ENCODE measurements at regions not wholly inside any gene's neighbourhood (a gene's known extent, or its start where the extent isn't known, plus 50 kb on each side); places are given as distances from the start of the nearest gene placed in this dataset.
A peak's percentile ranks its signal among the peaks of the same experiment; 100 is the strongest.
"Not testable (repeated sequence)": the region's sequence is repeated elsewhere in the genome, so short reads cannot be mapped to it uniquely, and the experiment has no call there.

GRCh38 chr1:224529844-224530243 lies 86.3 kb upstream of the CNIH3 start:
- DNase-seq (ENCODE audit: low read depth in 1 of 2, low spot score in 1 of 2): no peak

- DNase-seq (ENCODE audit: low read depth in 1 of 2, low spot score in 1 of 2): no peak
These were observed 82.6 kb upstream of the CNIH3 start for GRCh38 chr1:224533517-224533916.

GRCh38 chr1:224534731-224535130 lies 81.4 kb upstream of the CNIH3 start:
- DNase-seq (ENCODE audit: low read depth in 1 of 2, low spot score in 1 of 2): no peak

- DNase-seq (ENCODE audit: low read depth in 1 of 2, low spot score in 1 of 2): no peak
These were observed 80.5 kb upstream of the CNIH3 start for GRCh38 chr1:224535641-224536040.

GRCh38 chr1:224539971-224540370 lies 76.1 kb upstream of the CNIH3 start:
- DNase-seq (ENCODE audit: low read depth in 1 of 2, low spot score in 1 of 2): no peak

GRCh38 chr1:224540535-224540934 lies 75.6 kb upstream of the CNIH3 start:
- DNase-seq (ENCODE audit: low read depth in 1 of 2, low spot score in 1 of 2): no peak

GRCh38 chr1:224541072-224541790 lies 74.9 kb upstream of the CNIH3 start:
- no peak for DNase-seq (ENCODE audit: low read depth in 1 of 2, low spot score in 1 of 2)

- DNase-seq (ENCODE audit: low read depth in 1 of 2, low spot score in 1 of 2): no peak
These were observed 74.1 kb upstream of the CNIH3 start for GRCh38 chr1:224541901-224542630.

- peak in 1 of 2 donors; percentile 27 for DNase-seq (ENCODE audit: low read depth in 1 of 2, low spot score in 1 of 2)
These were observed 73.2 kb upstream of the CNIH3 start for GRCh38 chr1:224542783-224543440.

GRCh38 chr1:224543453-224543852 lies 72.7 kb upstream of the CNIH3 start:
- DNase-seq (ENCODE audit: low read depth in 1 of 2, low spot score in 1 of 2): no peak

- no peak for DNase-seq (ENCODE audit: low read depth in 1 of 2, low spot score in 1 of 2)
These were observed 71.6 kb upstream of the CNIH3 start for GRCh38 chr1:224544346-224545110.

GRCh38 chr1:224545571-224545970 lies 70.5 kb upstream of the CNIH3 start:
- no peak for DNase-seq (ENCODE audit: low read depth in 1 of 2, low spot score in 1 of 2)

- no peak for DNase-seq (ENCODE audit: low read depth in 1 of 2, low spot score in 1 of 2)
These were observed 67.4 kb upstream of the CNIH3 start for GRCh38 chr1:224548676-224549075.

- not testable (repeated sequence) for DNase-seq (ENCODE audit: low read depth in 1 of 2, low spot score in 1 of 2)
These were observed 64.9 kb upstream of the CNIH3 start for GRCh38 chr1:224551189-224551588.

- no peak for DNase-seq (ENCODE audit: low read depth in 1 of 2, low spot score in 1 of 2)
These were observed 62.1 kb upstream of the CNIH3 start for GRCh38 chr1:224554056-224554455.

GRCh38 chr1:224554620-224555259 lies 61.4 kb upstream of the CNIH3 start:
- no peak for DNase-seq (ENCODE audit: low read depth in 1 of 2, low spot score in 1 of 2)

- no peak for DNase-seq (ENCODE audit: low read depth in 1 of 2, low spot score in 1 of 2)
These were observed 57.2 kb upstream of the CNIH3 start for GRCh38 chr1:224558904-224559303.

- DNase-seq (ENCODE audit: low read depth in 1 of 2, low spot score in 1 of 2): no peak
These were observed 56.0 kb upstream of the CNIH3 start for GRCh38 chr1:224559981-224560728.

- not testable (repeated sequence) for DNase-seq (ENCODE audit: low read depth in 1 of 2, low spot score in 1 of 2)
These were observed 53.2 kb upstream of the CNIH3 start for GRCh38 chr1:224562881-224563280.

GRCh38 chr1:224563666-224564065 lies 52.5 kb upstream of the CNIH3 start:
- DNase-seq (ENCODE audit: low read depth in 1 of 2, low spot score in 1 of 2): no peak
